ENCODE measurements at regions not wholly inside any gene's neighbourhood (a gene's known extent, or its start where the extent isn't known, plus 50 kb on each side); places are given as distances from the start of the nearest gene placed in this dataset.

- no peak for ATAC-seq
Measured at GRCh38 chr13:62564770-62565169, 1149.1 kb upstream of the PCDH20 start.

GRCh38 chr13:62563251-62563650, 1147.6 kb upstream of the PCDH20 start:
- ATAC-seq: no peak
- TF ChIP-seq CSRNP3 (CRISPR knock-in tag; IDR thresholded peaks at IDR 0.05) (no peak), CSDC2 (CRISPR knock-in tag; IDR thresholded peaks at IDR 0.05) (no peak), ESRRG (CRISPR knock-in tag; IDR thresholded peaks at IDR 0.05) (no peak), PPARA (CRISPR knock-in tag; IDR thresholded peaks at IDR 0.05; ENCODE audit: borderline replicate concordance) (no peak), ZC3H10 (CRISPR knock-in tag; IDR thresholded peaks at IDR 0.05) (no peak), PATZ1 (CRISPR knock-in tag; IDR thresholded peaks at IDR 0.05; ENCODE audit: borderline replicate concordance) (no peak), ZFP3 (CRISPR knock-in tag; IDR thresholded peaks at IDR 0.05) (no peak), ZNF565 (CRISPR knock-in tag; conservative IDR thresholded peaks at IDR 0.05; ENCODE audit: low read depth) (no peak), ZNF70 (CRISPR knock-in tag; IDR thresholded peaks at IDR 0.05) (no peak), ARNTL (CRISPR knock-in tag; IDR thresholded peaks at IDR 0.05; ENCODE audit: borderline replicate concordance, low read depth) (no peak), BACH2 (CRISPR knock-in tag; IDR thresholded peaks at IDR 0.05; ENCODE audit: borderline replicate concordance) (no peak), OSR1 (CRISPR knock-in tag; IDR thresholded peaks at IDR 0.05) (no peak), ZNF8 (CRISPR knock-in tag; IDR thresholded peaks at IDR 0.05) (no peak), RARB (CRISPR knock-in tag; IDR thresholded peaks at IDR 0.05) (no peak)
- TF ChIP-seq, protein P1, sequence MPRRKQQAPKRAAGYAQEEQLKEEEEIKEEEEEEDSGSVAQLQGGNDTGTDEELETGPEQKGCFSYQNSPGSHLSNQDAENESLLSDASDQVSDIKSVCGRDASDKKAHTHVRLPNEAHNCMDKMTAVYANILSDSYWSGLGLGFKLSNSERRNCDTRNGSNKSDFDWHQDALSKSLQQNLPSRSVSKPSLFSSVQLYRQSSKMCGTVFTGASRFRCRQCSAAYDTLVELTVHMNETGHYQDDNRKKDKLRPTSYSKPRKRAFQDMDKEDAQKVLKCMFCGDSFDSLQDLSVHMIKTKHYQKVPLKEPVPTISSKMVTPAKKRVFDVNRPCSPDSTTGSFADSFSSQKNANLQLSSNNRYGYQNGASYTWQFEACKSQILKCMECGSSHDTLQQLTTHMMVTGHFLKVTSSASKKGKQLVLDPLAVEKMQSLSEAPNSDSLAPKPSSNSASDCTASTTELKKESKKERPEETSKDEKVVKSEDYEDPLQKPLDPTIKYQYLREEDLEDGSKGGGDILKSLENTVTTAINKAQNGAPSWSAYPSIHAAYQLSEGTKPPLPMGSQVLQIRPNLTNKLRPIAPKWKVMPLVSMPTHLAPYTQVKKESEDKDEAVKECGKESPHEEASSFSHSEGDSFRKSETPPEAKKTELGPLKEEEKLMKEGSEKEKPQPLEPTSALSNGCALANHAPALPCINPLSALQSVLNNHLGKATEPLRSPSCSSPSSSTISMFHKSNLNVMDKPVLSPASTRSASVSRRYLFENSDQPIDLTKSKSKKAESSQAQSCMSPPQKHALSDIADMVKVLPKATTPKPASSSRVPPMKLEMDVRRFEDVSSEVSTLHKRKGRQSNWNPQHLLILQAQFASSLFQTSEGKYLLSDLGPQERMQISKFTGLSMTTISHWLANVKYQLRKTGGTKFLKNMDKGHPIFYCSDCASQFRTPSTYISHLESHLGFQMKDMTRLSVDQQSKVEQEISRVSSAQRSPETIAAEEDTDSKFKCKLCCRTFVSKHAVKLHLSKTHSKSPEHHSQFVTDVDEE (CRISPR knock-in tag; IDR thresholded peaks at IDR 0.05): no peak

More at GRCh38 chr13:62564770-62565169, 1149.1 kb upstream of the PCDH20 start:
- no peak for TF ChIP-seq CREB5 (CRISPR knock-in tag; IDR thresholded peaks at IDR 0.05; ENCODE audit: low read depth)
- TF ChIP-seq PATZ1 (CRISPR knock-in tag; IDR thresholded peaks at IDR 0.05; ENCODE audit: borderline replicate concordance): no peak
- TF ChIP-seq ZC3H10 (CRISPR knock-in tag; IDR thresholded peaks at IDR 0.05): no peak
- no peak for TF ChIP-seq ISL1 (CRISPR knock-in tag; IDR thresholded peaks at IDR 0.05)
- no peak for TF ChIP-seq ZNF565 (CRISPR knock-in tag; conservative IDR thresholded peaks at IDR 0.05; ENCODE audit: low read depth)
- no peak for TF ChIP-seq PPARA (CRISPR knock-in tag; IDR thresholded peaks at IDR 0.05; ENCODE audit: borderline replicate concordance)
- TF ChIP-seq, protein P2, sequence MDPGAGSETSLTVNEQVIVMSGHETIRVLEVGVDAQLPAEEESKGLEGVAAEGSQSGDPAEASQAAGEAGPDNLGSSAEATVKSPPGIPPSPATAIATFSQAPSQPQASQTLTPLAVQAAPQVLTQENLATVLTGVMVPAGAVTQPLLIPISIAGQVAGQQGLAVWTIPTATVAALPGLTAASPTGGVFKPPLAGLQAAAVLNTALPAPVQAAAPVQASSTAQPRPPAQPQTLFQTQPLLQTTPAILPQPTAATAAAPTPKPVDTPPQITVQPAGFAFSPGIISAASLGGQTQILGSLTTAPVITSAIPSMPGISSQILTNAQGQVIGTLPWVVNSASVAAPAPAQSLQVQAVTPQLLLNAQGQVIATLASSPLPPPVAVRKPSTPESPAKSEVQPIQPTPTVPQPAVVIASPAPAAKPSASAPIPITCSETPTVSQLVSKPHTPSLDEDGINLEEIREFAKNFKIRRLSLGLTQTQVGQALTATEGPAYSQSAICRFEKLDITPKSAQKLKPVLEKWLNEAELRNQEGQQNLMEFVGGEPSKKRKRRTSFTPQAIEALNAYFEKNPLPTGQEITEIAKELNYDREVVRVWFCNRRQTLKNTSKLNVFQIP (CRISPR knock-in tag; IDR thresholded peaks at IDR 0.05; ENCODE audit: borderline replicate concordance, low read depth): no peak
- TF ChIP-seq ZFP30 (CRISPR knock-in tag; IDR thresholded peaks at IDR 0.05): no peak
- TF ChIP-seq BACH2 (CRISPR knock-in tag; IDR thresholded peaks at IDR 0.05; ENCODE audit: borderline replicate concordance): no peak
- TF ChIP-seq, protein P1 (CRISPR knock-in tag; IDR thresholded peaks at IDR 0.05): no peak
- TF ChIP-seq ARNTL (CRISPR knock-in tag; IDR thresholded peaks at IDR 0.05; ENCODE audit: borderline replicate concordance, low read depth): no peak
